ENCODE measurements at regions not wholly inside any gene's neighbourhood (a gene's known extent, or its start where the extent isn't known, plus 50 kb on each side); places are given as distances from the start of the nearest gene placed in this dataset.

DNA sequence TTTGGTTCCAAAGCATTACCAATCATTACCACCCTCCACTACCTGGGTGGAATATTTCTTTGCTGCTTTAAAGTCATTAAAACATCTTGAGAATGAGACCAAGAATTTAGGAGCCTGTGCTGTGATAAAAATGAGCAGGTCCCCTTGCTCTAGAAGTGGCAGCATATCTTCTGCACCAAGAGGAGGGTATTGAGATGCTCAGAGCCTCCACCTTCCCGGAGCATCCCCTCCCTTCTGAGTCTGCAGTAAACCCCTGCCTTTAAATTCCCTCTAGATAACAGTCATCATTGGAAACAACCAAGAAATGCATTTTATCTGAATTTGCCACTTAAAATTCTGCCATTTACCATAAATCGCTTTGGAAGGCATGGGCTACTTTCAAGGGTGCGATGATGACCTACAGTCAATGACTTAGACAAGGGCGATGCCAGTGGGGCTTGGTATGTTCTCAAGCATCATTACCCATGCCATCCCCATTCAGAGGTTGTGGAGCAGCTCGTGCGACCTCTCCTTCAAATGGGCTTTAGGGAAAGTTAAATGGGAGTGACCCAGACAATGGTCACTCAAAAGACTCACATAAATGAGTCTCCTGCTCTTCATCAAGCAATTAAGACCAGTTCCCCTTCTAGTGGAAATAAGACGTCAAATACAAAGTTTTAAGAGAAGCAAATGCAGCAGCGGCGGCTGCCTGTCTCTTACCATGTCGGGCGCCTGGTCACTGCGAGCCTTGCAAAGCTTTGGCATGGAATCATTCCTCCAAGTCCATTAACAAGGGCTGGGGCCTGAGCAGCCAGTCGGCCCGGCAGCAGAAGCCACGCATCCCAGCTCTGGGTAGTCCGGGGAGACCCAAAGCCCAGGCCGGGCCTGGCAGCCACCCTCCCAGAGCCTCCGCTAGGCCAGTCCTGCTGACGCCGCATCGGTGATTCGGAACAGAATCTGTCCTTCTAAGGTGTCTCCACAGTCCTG, 334.5 kb downstream of the TMEM121 start:
- no peak overlapping the region for H3K4me3 ChIP-seq (ENCODE audit: low read depth in 1 of 3, low read length in 3 of 3)
- peaks cover 0 to 4% (median 0%) of the 10 kb centered on the region in 4 donors for H3K27me3 ChIP-seq (ENCODE audit: control insufficient read depth in 4 of 4, insufficient read depth in 4 of 4, low read length in 3 of 4)
- H3K36me3 ChIP-seq (ENCODE audit: control insufficient read depth in 4 of 4, insufficient read depth in 3 of 4, low read depth in 1 of 4, low read length in 3 of 4) = no peaks in the 10 kb centered on the region
- WGBS = 70% methylated on average over 22 of the region's 22 CpGs
- TF ChIP-seq GABPA (IDR thresholded peaks at IDR 0.05 in 1 of 2, conservative IDR thresholded peaks at IDR 0.05 in 1 of 2) = no peak
- TF ChIP-seq RXRA (IDR thresholded peaks at IDR 0.05) = no peak
- TF ChIP-seq, protein P1, sequence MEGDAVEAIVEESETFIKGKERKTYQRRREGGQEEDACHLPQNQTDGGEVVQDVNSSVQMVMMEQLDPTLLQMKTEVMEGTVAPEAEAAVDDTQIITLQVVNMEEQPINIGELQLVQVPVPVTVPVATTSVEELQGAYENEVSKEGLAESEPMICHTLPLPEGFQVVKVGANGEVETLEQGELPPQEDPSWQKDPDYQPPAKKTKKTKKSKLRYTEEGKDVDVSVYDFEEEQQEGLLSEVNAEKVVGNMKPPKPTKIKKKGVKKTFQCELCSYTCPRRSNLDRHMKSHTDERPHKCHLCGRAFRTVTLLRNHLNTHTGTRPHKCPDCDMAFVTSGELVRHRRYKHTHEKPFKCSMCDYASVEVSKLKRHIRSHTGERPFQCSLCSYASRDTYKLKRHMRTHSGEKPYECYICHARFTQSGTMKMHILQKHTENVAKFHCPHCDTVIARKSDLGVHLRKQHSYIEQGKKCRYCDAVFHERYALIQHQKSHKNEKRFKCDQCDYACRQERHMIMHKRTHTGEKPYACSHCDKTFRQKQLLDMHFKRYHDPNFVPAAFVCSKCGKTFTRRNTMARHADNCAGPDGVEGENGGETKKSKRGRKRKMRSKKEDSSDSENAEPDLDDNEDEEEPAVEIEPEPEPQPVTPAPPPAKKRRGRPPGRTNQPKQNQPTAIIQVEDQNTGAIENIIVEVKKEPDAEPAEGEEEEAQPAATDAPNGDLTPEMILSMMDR (IDR thresholded peaks at IDR 0.05; ENCODE audit: low read depth, low read length, missing input control) = no peak
- TF ChIP-seq EGR1 (IDR thresholded peaks at IDR 0.05; ENCODE audit: low read depth in 2 of 2) = no peak
- H3K4me1 ChIP-seq (ENCODE audit: control insufficient read depth in 4 of 4, insufficient read depth in 4 of 4, low read length in 3 of 4) = no peaks in the 10 kb centered on the region
- no peak for DNase-seq (ENCODE audit: low spot score)
- no peak overlapping the region for H3K27ac ChIP-seq (ENCODE audit: low read depth in 1 of 2, low read length in 2 of 2)
- no peaks in the 10 kb centered on the region for H3K9me3 ChIP-seq (ENCODE audit: control insufficient read depth in 4 of 4, low read length in 3 of 4)
- H3K9ac ChIP-seq (ENCODE audit: low read depth in 1 of 2, low read length in 2 of 2) = no peak overlapping the region

DNA sequence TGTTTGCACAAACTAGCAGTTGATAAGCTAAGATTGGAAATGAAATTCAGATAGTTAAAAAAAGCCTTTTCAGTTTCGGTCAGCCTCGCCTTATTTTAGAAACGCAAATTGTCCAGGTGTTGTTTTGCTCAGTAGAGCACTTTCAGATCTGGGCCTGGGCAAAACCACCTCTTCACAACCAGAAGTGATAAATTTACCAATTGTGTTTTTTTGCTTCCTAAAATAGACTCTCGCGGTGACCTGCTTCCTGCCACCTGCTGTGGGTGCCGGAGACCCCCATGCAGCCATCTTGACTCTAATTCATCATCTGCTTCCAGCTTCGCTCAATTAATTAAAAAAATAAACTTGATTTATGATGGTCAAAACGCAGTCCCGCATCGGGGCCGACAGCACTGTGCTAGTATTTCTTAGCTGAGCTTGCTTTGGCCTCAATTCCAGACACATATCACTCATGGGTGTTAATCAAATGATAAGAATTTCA, 335.6 kb downstream of the TMEM121 start:
- TF ChIP-seq FOXA2 (IDR thresholded peaks at IDR 0.05) = no peak
- TF ChIP-seq, protein P1 (IDR thresholded peaks at IDR 0.05; ENCODE audit: low read depth, low read length, missing input control) = no peak
- TF ChIP-seq HNF4A (conservative IDR thresholded peaks at IDR 0.05) = no peak
- no peak for TF ChIP-seq RXRA (IDR thresholded peaks at IDR 0.05)
- TF ChIP-seq HNF4G (IDR thresholded peaks at IDR 0.05) = no peak
- TF ChIP-seq RAD21 (IDR thresholded peaks at IDR 0.05) = no peak
- TF ChIP-seq, protein P2, sequence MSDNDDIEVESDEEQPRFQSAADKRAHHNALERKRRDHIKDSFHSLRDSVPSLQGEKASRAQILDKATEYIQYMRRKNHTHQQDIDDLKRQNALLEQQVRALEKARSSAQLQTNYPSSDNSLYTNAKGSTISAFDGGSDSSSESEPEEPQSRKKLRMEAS (IDR thresholded peaks at IDR 0.05) = no peak
- H3K4me1 ChIP-seq (ENCODE audit: control insufficient read depth in 4 of 4, insufficient read depth in 4 of 4, low read length in 3 of 4) = no peaks in the 10 kb centered on the region
- no peak overlapping the region for H3K4me3 ChIP-seq (ENCODE audit: low read depth in 1 of 3, low read length in 3 of 3)
- H3K9ac ChIP-seq (ENCODE audit: low read depth in 1 of 2, low read length in 2 of 2) = no peak overlapping the region
- 65% methylated on average over 11 of the region's 11 CpGs for WGBS
- no peaks in the 10 kb centered on the region for H3K36me3 ChIP-seq (ENCODE audit: control insufficient read depth in 4 of 4, insufficient read depth in 3 of 4, low read depth in 1 of 4, low read length in 3 of 4)
- DNase-seq (ENCODE audit: low spot score) = no peak
- H3K27me3 ChIP-seq (ENCODE audit: control insufficient read depth in 4 of 4, insufficient read depth in 4 of 4, low read length in 3 of 4) = peaks cover 0 to 4% (median 0%) of the 10 kb centered on the region in 4 donors
- H3K9me3 ChIP-seq (ENCODE audit: control insufficient read depth in 4 of 4, low read length in 3 of 4) = no peaks in the 10 kb centered on the region
- H3K27ac ChIP-seq (ENCODE audit: low read depth in 1 of 2, low read length in 2 of 2) = no peak overlapping the region

DNA sequence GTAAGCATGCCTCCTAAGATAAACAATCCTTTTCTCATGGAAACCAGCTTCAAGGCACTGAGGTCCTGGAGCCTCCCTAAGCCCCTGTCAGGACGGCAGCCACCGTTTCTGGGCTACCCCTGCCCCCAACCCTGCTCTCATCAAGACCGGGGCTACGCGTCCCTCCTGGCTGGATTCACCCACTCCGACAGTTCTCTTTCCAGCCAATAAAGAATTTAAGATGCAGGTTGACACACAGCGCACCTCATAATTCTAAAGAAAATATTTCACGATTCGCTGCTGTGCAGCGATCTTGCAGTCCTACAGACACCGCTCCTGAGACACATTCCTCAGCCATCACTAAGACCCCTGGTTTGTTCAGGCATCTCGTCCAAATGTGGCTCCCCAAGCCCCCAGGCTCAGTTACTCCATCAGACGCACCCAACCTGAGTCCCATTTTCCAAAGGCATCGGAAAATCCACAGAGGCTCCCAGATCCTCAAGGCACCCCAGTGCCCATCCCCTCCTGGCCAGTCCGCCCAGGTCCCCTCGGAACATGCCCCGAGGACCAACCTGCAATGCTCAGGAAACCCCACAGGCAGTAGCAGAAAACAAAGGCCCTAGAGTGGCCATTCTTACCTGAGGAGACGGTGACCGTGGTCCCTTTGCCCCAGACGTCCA, 336.3 kb downstream of the TMEM121 start:
- H3K27me3 ChIP-seq (ENCODE audit: control insufficient read depth in 4 of 4, insufficient read depth in 4 of 4, low read length in 3 of 4) = peaks cover 0 to 4% (median 0%) of the 10 kb centered on the region in 4 donors
- no peak overlapping the region for H3K4me3 ChIP-seq (ENCODE audit: low read depth in 1 of 3, low read length in 3 of 3)
- DNase-seq (ENCODE audit: low spot score) = no peak
- TF ChIP-seq RXRA (IDR thresholded peaks at IDR 0.05) = no peak
- TF ChIP-seq EGR1 (IDR thresholded peaks at IDR 0.05; ENCODE audit: low read depth in 2 of 2) = no peak
- TF ChIP-seq, protein P3, sequence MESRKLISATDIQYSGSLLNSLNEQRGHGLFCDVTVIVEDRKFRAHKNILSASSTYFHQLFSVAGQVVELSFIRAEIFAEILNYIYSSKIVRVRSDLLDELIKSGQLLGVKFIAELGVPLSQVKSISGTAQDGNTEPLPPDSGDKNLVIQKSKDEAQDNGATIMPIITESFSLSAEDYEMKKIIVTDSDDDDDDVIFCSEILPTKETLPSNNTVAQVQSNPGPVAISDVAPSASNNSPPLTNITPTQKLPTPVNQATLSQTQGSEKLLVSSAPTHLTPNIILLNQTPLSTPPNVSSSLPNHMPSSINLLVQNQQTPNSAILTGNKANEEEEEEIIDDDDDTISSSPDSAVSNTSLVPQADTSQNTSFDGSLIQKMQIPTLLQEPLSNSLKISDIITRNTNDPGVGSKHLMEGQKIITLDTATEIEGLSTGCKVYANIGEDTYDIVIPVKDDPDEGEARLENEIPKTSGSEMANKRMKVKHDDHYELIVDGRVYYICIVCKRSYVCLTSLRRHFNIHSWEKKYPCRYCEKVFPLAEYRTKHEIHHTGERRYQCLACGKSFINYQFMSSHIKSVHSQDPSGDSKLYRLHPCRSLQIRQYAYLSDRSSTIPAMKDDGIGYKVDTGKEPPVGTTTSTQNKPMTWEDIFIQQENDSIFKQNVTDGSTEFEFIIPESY (IDR thresholded peaks at IDR 0.05) = no peak
- TF ChIP-seq, protein P4, sequence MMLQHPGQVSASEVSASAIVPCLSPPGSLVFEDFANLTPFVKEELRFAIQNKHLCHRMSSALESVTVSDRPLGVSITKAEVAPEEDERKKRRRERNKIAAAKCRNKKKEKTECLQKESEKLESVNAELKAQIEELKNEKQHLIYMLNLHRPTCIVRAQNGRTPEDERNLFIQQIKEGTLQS (IDR thresholded peaks at IDR 0.05) = no peak
- no peak for TF ChIP-seq JUND (IDR thresholded peaks at IDR 0.05)
- TF ChIP-seq YY1 (IDR thresholded peaks at IDR 0.05) = no peak
- no peak for TF ChIP-seq NR2F2 (IDR thresholded peaks at IDR 0.05)
- no peak for TF ChIP-seq SP1 (IDR thresholded peaks at IDR 0.05)
- TF ChIP-seq FOXA1 (IDR thresholded peaks at IDR 0.05) = no peak
- TF ChIP-seq, protein P1 (IDR thresholded peaks at IDR 0.05; ENCODE audit: low read depth, low read length, missing input control) = no peak

More for the DNA sequence above, 336.3 kb downstream of the TMEM121 start:
- Histone ChIP-seq H3K4me1 (ENCODE audit: control insufficient read depth in 4 of 4, insufficient read depth in 4 of 4, low read length in 3 of 4) (no peaks in the 10 kb centered on the region), H3K36me3 (ENCODE audit: control insufficient read depth in 4 of 4, insufficient read depth in 3 of 4, low read depth in 1 of 4, low read length in 3 of 4) (no peaks in the 10 kb centered on the region), H3K27ac (ENCODE audit: low read depth in 1 of 2, low read length in 2 of 2) (peak overlapping the region in 1 of 2 donors; percentile 12), H3K9ac (ENCODE audit: low read depth in 1 of 2, low read length in 2 of 2) (no peak overlapping the region), H3K9me3 (ENCODE audit: control insufficient read depth in 4 of 4, low read length in 3 of 4) (no peaks in the 10 kb centered on the region)
- 78% methylated on average over 20 of the region's 20 CpGs for WGBS
